Fibroblast of lung (primary cell): ENCODE measurements at regions not wholly inside any gene's neighbourhood (a gene's known extent, or its start where the extent isn't known, plus 50 kb on each side); places are given as distances from the start of the nearest gene placed in this dataset.
"Not testable (repeated sequence)": the region's sequence is repeated elsewhere in the genome, so short reads cannot be mapped to it uniquely, and the experiment has no call there.

Experiments
- DNase-seq, 2 donors: peaks; one replicate each; pipeline versions ENCODE4 v3.0.0 to v3.0.0-alpha.2; 2010; ENCODE audit warnings: low read depth in 2 of 2
- H2AFZ ChIP-seq: 2 replicates; pipeline ENCODE4 v1.5.1; 2012; ENCODE audit warnings: low read length, control low read depth, inconsistent platforms
- H3K27ac ChIP-seq: 2 replicates; pipeline ENCODE4 v1.5.1; 2011; ENCODE audit warnings: low read length, control low read depth; ENCODE audit not compliant: insufficient read depth
- H3K27me3 ChIP-seq: 2 replicates; pipeline ENCODE4 v1.5.1; 2011; ENCODE audit warnings: mild to moderate bottlenecking, low read length; ENCODE audit not compliant: control insufficient read depth, insufficient read depth
- H3K36me3 ChIP-seq: 2 replicates; pipeline ENCODE4 v1.5.1; 2011; ENCODE audit warnings: low read length; ENCODE audit not compliant: control insufficient read depth, insufficient read depth
- H3K4me1 ChIP-seq: 2 replicates; pipeline ENCODE4 v1.5.1; 2011; ENCODE audit warnings: low read length; ENCODE audit not compliant: control insufficient read depth, insufficient read depth; ENCODE audit errors: extremely low read depth
- H3K4me2 ChIP-seq: 2 replicates; pipeline ENCODE4 v1.5.1; 2011; ENCODE audit warnings: low read length, control low read depth; ENCODE audit not compliant: insufficient read depth; ENCODE audit errors: extremely low read depth
- H3K4me3 ChIP-seq, 4 experiments: fragments of 200-600 bp in 1 of 4; sonication (generic) in 1 of 4; replicated peaks in 1 of 4; 2 replicates each; pipeline ENCODE4 v1.5.1; 2011 to 2016; ENCODE audit warnings: low read length in 4 of 4, low read depth in 3 of 4, mild to moderate bottlenecking in 3 of 4, control low read depth in 2 of 4, inconsistent platforms in 1 of 4, mixed read lengths in 1 of 4; ENCODE audit not compliant: insufficient read depth in 1 of 4; ENCODE audit errors: control extremely low read depth in 1 of 4
- H3K79me2 ChIP-seq: 2 replicates; pipeline ENCODE4 v1.5.1; 2012; ENCODE audit warnings: mild to moderate bottlenecking, low read length, inconsistent platforms; ENCODE audit not compliant: control insufficient read depth, insufficient read depth
- H3K9ac ChIP-seq: 2 replicates; pipeline ENCODE4 v1.5.1; 2011; ENCODE audit warnings: mild to moderate bottlenecking, low read length, control low read depth; ENCODE audit not compliant: insufficient read depth
- H3K9me3 ChIP-seq: 2 replicates; pipeline ENCODE4 v1.5.1; 2012; ENCODE audit warnings: low read depth, low read length; ENCODE audit not compliant: control insufficient read depth, insufficient read depth
- H4K20me1 ChIP-seq: 2 replicates; pipeline ENCODE4 v1.5.1; 2011; ENCODE audit warnings: low read length; ENCODE audit not compliant: control insufficient read depth, insufficient read depth; ENCODE audit errors: extremely low read depth
- CTCF ChIP-seq, 2 donors: IDR thresholded peaks in 1 of 2; conservative IDR thresholded peaks in 1 of 2; 1 replicate in 1 of 2; 2 replicates in 1 of 2; pipeline ENCODE4 v1.5.1; 2011 to 2012; ENCODE audit warnings: low read length in 2 of 2, control low read depth in 1 of 2, inconsistent platforms in 1 of 2, low read depth in 1 of 2, mild to moderate bottlenecking in 1 of 2
- EZH2 ChIP-seq: IDR thresholded peaks from 2 replicates; pipeline ENCODE4 v1.5.1; 2012; ENCODE audit warnings: low read length, control low read depth, mild to moderate bottlenecking; ENCODE audit errors: missing control alignments

- Histone ChIP-seq H3K4me2 (no peak overlapping the region), H3K4me3 (no peak overlapping the region), H3K9me3 (no peaks in the 10 kb centered on the region), H3K27ac (no peak overlapping the region), H2AFZ (no peak overlapping the region), H3K36me3 (no peaks in the 10 kb centered on the region), H3K27me3 (no peaks in the 10 kb centered on the region), H4K20me1 (no peaks in the 10 kb centered on the region), H3K4me1 (no peaks in the 10 kb centered on the region), H3K79me2 (no peaks in the 10 kb centered on the region), H3K9ac (no peak overlapping the region)
- DNase-seq, result no peak
- TF ChIP-seq CTCF (conservative IDR thresholded peaks at IDR 0.05 in 1 of 2, IDR thresholded peaks at IDR 0.05 in 1 of 2; ENCODE audit: low read depth in 1 of 2, low read length in 2 of 2) (no peak), EZH2 (no peak)
Observed at GRCh38 chr12:102643879-102644575, 163.7 kb upstream of the IGF1 start.

GRCh38 chr12:102642199-102642598 lies 161.8 kb upstream of the IGF1 start:
- H3K9me3 ChIP-seq, result no peaks in the 10 kb centered on the region
- DNase-seq, result no peak
- H2AFZ ChIP-seq, result no peak overlapping the region
- no peaks in the 10 kb centered on the region for H3K27me3 ChIP-seq
- TF ChIP-seq CTCF (conservative IDR thresholded peaks at IDR 0.05 in 1 of 2, IDR thresholded peaks at IDR 0.05 in 1 of 2; ENCODE audit: low read depth in 1 of 2, low read length in 2 of 2), result no peak
- TF ChIP-seq EZH2, result no peak
- H3K4me2 ChIP-seq, result no peak overlapping the region
- H3K79me2 ChIP-seq, result no peaks in the 10 kb centered on the region
- no peaks in the 10 kb centered on the region for H4K20me1 ChIP-seq
- H3K27ac ChIP-seq, result no peak overlapping the region
- no peak overlapping the region for H3K9ac ChIP-seq
- no peaks in the 10 kb centered on the region for H3K36me3 ChIP-seq
- H3K4me3 ChIP-seq, result no peak overlapping the region
- no peaks in the 10 kb centered on the region for H3K4me1 ChIP-seq

- not testable (repeated sequence) for H4K20me1 ChIP-seq, H3K9ac ChIP-seq, H3K27me3 ChIP-seq, H3K27ac ChIP-seq, H2AFZ ChIP-seq, H3K36me3 ChIP-seq, H3K4me2 ChIP-seq, H3K79me2 ChIP-seq, H3K4me1 ChIP-seq, H3K4me3 ChIP-seq, H3K9me3 ChIP-seq
- peak in 1 of 2 donors; percentile 8 for DNase-seq
Observed at GRCh38 chr12:102640658-102641057, 160.3 kb upstream of the IGF1 start.
